ENCODE measurements at regions not wholly inside any gene's neighbourhood (a gene's known extent, or its start where the extent isn't known, plus 50 kb on each side); places are given as distances from the start of the nearest gene placed in this dataset.

- Histone ChIP-seq H3K4me1 (ENCODE audit: control insufficient read depth in 5 of 5, insufficient read depth in 5 of 5, low read length in 5 of 5) (no peaks in the 10 kb centered on the region), H3K36me3 (ENCODE audit: control insufficient read depth in 4 of 4, insufficient read depth in 4 of 4, low read length in 4 of 4) (no peaks in the 10 kb centered on the region), H3K4me3 (no peak overlapping the region), H3K27ac (ENCODE audit: low read depth in 1 of 2, low read length in 1 of 2) (no peak overlapping the region), H3K9ac (ENCODE audit: insufficient read depth in 1 of 2, low read length in 2 of 2) (no peak overlapping the region), H3K27me3 (ENCODE audit: control insufficient read depth in 3 of 3, insufficient read depth in 3 of 3, low read length in 2 of 3) (no peaks in the 10 kb centered on the region), H3K9me3 (ENCODE audit: control insufficient read depth in 4 of 4, insufficient read depth in 3 of 4, low read length in 3 of 4) (no peaks in the 10 kb centered on the region)
- WGBS, 2 donors, result 59 to 74% methylated on average over 1 of the region's 1 CpG
- no peak for DNase-seq
- no peak for TF ChIP-seq CTCF (IDR thresholded peaks at IDR 0.05; ENCODE audit: control extremely low read depth, extremely low read depth)
- ATAC-seq (ENCODE audit: insufficient read depth, low FRiP score), result no peak
These were observed 771.4 kb downstream of the TUSC7 start for GRCh38 chr3:117480972-117481371.

DNA sequence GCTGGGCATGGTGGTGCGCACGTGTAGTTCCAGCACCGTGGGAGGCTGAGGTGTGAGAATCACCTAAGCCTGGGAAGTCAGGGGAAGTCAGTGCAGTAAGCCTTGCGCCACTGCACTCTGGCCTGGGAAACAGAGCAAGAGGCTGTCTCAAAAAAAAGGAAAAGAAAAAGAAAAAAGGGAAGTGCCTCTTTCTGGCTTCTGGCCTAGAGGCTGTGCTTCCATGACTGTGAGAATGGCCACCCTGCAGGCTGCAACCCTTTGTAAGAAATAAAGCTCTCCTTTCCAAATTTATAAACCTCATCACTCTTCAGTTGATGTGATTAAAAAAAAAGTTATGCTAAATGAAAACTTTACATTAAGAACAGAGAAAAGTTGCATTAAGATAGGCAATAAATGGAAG lies 774.3 kb downstream of the TUSC7 start:
- no peaks in the 10 kb centered on the region for H3K36me3 ChIP-seq (ENCODE audit: control insufficient read depth in 4 of 4, insufficient read depth in 4 of 4, low read length in 4 of 4)
- no peak for ATAC-seq (ENCODE audit: insufficient read depth, low FRiP score)
- H3K27ac ChIP-seq (ENCODE audit: low read depth in 1 of 2, low read length in 1 of 2), result no peak overlapping the region
- TF ChIP-seq CTCF (IDR thresholded peaks at IDR 0.05; ENCODE audit: control extremely low read depth, extremely low read depth), result no peak
- no peak for DNase-seq
- WGBS, 2 donors, result 87 to 90% methylated on average over 4 of the region's 4 CpGs
- no peaks in the 10 kb centered on the region for H3K9me3 ChIP-seq (ENCODE audit: control insufficient read depth in 4 of 4, insufficient read depth in 3 of 4, low read length in 3 of 4)
- H3K4me1 ChIP-seq (ENCODE audit: control insufficient read depth in 5 of 5, insufficient read depth in 5 of 5, low read length in 5 of 5), result peaks cover 0 to 8% (median 0%) of the 10 kb centered on the region in 5 donors
- H3K9ac ChIP-seq (ENCODE audit: insufficient read depth in 1 of 2, low read length in 2 of 2), result no peak overlapping the region
- no peak overlapping the region for H3K4me3 ChIP-seq
- no peaks in the 10 kb centered on the region for H3K27me3 ChIP-seq (ENCODE audit: control insufficient read depth in 3 of 3, insufficient read depth in 3 of 3, low read length in 2 of 3)

GRCh38 chr3:117485841-117486240 lies 776.3 kb downstream of the TUSC7 start:
- DNase-seq (no peak), ATAC-seq (ENCODE audit: insufficient read depth, low FRiP score) (no peak)
- Histone ChIP-seq H3K4me3 (no peak overlapping the region), H3K27ac (ENCODE audit: low read depth in 1 of 2, low read length in 1 of 2) (no peak overlapping the region), H3K4me1 (ENCODE audit: control insufficient read depth in 5 of 5, insufficient read depth in 5 of 5, low read length in 5 of 5) (peaks cover 0 to 8% (median 0%) of the 10 kb centered on the region in 5 donors), H3K9ac (ENCODE audit: insufficient read depth in 1 of 2, low read length in 2 of 2) (no peak overlapping the region), H3K36me3 (ENCODE audit: control insufficient read depth in 4 of 4, insufficient read depth in 4 of 4, low read length in 4 of 4) (no peaks in the 10 kb centered on the region), H3K9me3 (ENCODE audit: control insufficient read depth in 4 of 4, insufficient read depth in 3 of 4, low read length in 3 of 4) (no peaks in the 10 kb centered on the region), H3K27me3 (ENCODE audit: control insufficient read depth in 3 of 3, insufficient read depth in 3 of 3, low read length in 2 of 3) (no peaks in the 10 kb centered on the region)
- no peak for TF ChIP-seq CTCF (IDR thresholded peaks at IDR 0.05; ENCODE audit: control extremely low read depth, extremely low read depth)
